ENCODE measurements at regions not wholly inside any gene's neighbourhood (a gene's known extent, or its start where the extent isn't known, plus 50 kb on each side); places are given as distances from the start of the nearest gene placed in this dataset.

GRCh38 chr3:5072100-5072816 is 49.8 kb upstream of the ARL8B start:
- H3K9me3 ChIP-seq (replicated peaks in 1 of 2; ENCODE audit: control insufficient read depth in 2 of 2, insufficient read depth in 1 of 2, low read depth in 1 of 2, low read length in 2 of 2) = no peaks in the 10 kb centered on the region
- H3K23ac ChIP-seq (ENCODE audit: low read depth, low read length, poor library complexity) = no peak overlapping the region
- no peaks in the 10 kb centered on the region for H3K4me1 ChIP-seq (ENCODE audit: control insufficient read depth in 2 of 2, insufficient read depth in 1 of 2, low read depth in 1 of 2, low read length in 2 of 2)
- H3K27ac ChIP-seq (replicated peaks; ENCODE audit: low read length) = no peak overlapping the region
- no peaks in the 10 kb centered on the region for H3K79me1 ChIP-seq (ENCODE audit: low read depth, low read length)
- no peak overlapping the region for H2AFZ ChIP-seq (ENCODE audit: low read length)
- no CpG with 5 or more reads among the region's 4 CpGs for WGBS, 2 donors (ENCODE audit: extremely low coverage in 2 of 2, insufficient read length in 2 of 2, insufficient replicate concordance in 1 of 2)
- no peak overlapping the region for H2BK120ac ChIP-seq (ENCODE audit: low read depth, low read length)
- no peak overlapping the region for H3K14ac ChIP-seq (ENCODE audit: low read length)
- peaks cover 0 to 14% (median 0%) of the 10 kb centered on the region in 3 experiments for H3K27me3 ChIP-seq (ENCODE audit: control insufficient read depth in 3 of 3, insufficient read depth in 3 of 3, low read depth in 1 of 3, low read length in 3 of 3)
- no peak overlapping the region for H3K18ac ChIP-seq (ENCODE audit: low read length)
- H3K4me2 ChIP-seq (ENCODE audit: insufficient read depth, low read length, poor library complexity, severe bottlenecking) = no peak overlapping the region
- H3K9ac ChIP-seq (ENCODE audit: low read depth, low read length, poor library complexity) = no peak overlapping the region
- H2BK15ac ChIP-seq (ENCODE audit: low read length) = no peak overlapping the region
- H3K36me3 ChIP-seq (replicated peaks in 1 of 2; ENCODE audit: control insufficient read depth in 2 of 2, insufficient read depth in 2 of 2, low read length in 2 of 2) = no peaks in the 10 kb centered on the region
- H3K4me3 ChIP-seq (ENCODE audit: low read length in 2 of 2) = no peak overlapping the region
- no peak overlapping the region for H2AK5ac ChIP-seq (ENCODE audit: low read depth, low read length)
- no peak overlapping the region for H4K91ac ChIP-seq (ENCODE audit: low read depth, low read length, poor library complexity)
- DNase-seq (ENCODE audit: low spot score) = no peak
- H4K8ac ChIP-seq (ENCODE audit: low read depth, low read length) = no peak overlapping the region
- H2BK5ac ChIP-seq (ENCODE audit: low read length) = no peak overlapping the region
- no peak overlapping the region for H2BK12ac ChIP-seq (ENCODE audit: low read length)
- H3K4ac ChIP-seq (ENCODE audit: low read length) = no peak overlapping the region

Measured in neuronal stem cell (in vitro differentiated cells).